ENCODE measurements at regions not wholly inside any gene's neighbourhood (a gene's known extent, or its start where the extent isn't known, plus 50 kb on each side); places are given as distances from the start of the nearest gene placed in this dataset.
A peak's percentile ranks its signal among the peaks of the same experiment; 100 is the strongest.

- DNase-seq (ENCODE audit: low read depth, low spot score), result no peak
- TF ChIP-seq, protein P1, sequence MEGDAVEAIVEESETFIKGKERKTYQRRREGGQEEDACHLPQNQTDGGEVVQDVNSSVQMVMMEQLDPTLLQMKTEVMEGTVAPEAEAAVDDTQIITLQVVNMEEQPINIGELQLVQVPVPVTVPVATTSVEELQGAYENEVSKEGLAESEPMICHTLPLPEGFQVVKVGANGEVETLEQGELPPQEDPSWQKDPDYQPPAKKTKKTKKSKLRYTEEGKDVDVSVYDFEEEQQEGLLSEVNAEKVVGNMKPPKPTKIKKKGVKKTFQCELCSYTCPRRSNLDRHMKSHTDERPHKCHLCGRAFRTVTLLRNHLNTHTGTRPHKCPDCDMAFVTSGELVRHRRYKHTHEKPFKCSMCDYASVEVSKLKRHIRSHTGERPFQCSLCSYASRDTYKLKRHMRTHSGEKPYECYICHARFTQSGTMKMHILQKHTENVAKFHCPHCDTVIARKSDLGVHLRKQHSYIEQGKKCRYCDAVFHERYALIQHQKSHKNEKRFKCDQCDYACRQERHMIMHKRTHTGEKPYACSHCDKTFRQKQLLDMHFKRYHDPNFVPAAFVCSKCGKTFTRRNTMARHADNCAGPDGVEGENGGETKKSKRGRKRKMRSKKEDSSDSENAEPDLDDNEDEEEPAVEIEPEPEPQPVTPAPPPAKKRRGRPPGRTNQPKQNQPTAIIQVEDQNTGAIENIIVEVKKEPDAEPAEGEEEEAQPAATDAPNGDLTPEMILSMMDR (IDR thresholded peaks at IDR 0.05; ENCODE audit: insufficient read depth, low read length, missing control alignments), result no peak
- ChIA-PET POLR2A (interaction anchor here (0.9 kb wide), 1 partner anchor 11 kb away, joined by 3 read pairs; no protein-coding TSS in a partner anchor), CTCF (interaction anchor here (1.0 to 1.3 kb wide), 4 partner anchors 14 to 577 kb away, joined by 3 to 4 read pairs (median 3); no protein-coding TSS in a partner anchor)
- no peak overlapping the region for H3K4me3 ChIP-seq (ENCODE audit: low read depth, low read length)
Observed at GRCh38 chr3:177515786-177516157, 318.5 kb upstream of the TBL1XR1 start.

DNA sequence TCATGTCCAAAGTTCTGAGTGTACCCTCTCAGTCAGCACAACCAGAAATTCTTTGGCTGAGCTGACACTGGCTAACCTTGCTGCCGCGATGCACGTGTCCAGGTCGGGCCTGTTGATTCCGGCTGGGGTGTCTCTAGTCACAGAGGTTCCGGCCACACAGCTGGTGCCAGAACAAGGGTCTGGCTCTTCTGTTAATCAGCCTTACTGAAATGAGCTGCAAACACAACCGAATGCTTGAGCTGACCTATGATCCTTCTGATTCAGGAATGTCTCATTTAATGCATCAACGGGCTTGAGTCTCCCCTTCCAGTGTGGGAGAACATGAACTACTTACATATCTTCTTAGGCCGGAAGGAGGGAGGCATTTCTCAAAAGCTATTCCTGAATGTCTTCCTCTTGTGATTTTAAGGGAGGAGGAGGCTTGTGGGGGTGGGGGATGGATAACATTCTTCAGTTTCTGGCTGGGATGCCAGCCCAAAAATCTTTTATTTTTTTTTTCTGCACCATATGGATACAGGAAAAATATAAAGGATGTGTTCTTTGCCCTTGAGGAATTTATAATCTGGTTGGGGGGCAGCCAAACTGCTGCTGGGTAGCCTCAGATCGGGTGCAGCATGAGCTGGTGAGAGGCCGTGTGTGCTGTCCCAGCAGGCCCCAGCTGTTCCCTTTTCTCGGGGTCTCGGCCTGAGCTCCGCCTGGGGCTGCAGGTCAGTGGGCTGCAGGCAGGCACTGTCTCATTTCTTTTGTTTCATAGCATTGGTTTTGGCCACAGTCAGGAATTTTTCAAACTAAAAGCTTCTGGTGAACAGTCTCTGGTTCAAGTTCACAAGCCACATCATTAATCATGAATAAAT, 319.1 kb upstream of the TBL1XR1 start:
- H3K4me3 ChIP-seq (ENCODE audit: low read depth, low read length), result no peak overlapping the region
- POLR2A ChIA-PET, result interaction anchor here (0.5 to 0.9 kb wide), 5 partner anchors 10 to 341 kb away, joined by 3 to 4 read pairs (median 3); no protein-coding TSS in a partner anchor
- CTCF ChIA-PET, result interaction anchor here (1.0 to 1.3 kb wide), 4 partner anchors 15 to 578 kb away, joined by 3 to 4 read pairs (median 3); no protein-coding TSS in a partner anchor
- TF ChIP-seq, protein P1 (IDR thresholded peaks at IDR 0.05; ENCODE audit: insufficient read depth, low read length, missing control alignments), result no peak
- DNase-seq (ENCODE audit: low read depth, low spot score), result peak; percentile 87

GRCh38 chr3:177517906-177518305, 320.6 kb upstream of the TBL1XR1 start:
- no peak for DNase-seq (ENCODE audit: low read depth, low spot score)
- CTCF ChIA-PET, result no interaction called here
- TF ChIP-seq, protein P1 (IDR thresholded peaks at IDR 0.05; ENCODE audit: insufficient read depth, low read length, missing control alignments), result no peak
- no peak overlapping the region for H3K4me3 ChIP-seq (ENCODE audit: low read depth, low read length)
- POLR2A ChIA-PET, result no interaction called here

DNA sequence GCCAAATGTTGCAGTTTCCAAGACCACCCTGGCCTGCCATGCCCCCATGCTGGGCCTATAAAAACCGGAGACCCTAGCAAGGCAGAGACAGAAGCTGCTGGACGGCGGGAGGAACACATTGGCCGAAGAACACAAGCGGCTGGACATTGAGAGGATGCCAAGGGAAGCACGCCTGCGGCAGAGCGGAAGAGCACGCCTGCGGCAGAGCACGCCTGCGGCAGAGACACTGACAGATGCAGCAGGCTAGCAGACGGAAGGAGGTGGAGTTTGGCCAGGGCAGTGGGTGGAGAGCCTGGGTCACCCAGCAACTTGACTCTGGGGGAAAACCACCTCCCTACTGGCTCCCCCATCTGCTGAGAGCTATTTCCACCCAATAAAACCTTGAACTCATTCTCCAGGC, 322.3 kb upstream of the TBL1XR1 start:
- TF ChIP-seq, protein P1 (IDR thresholded peaks at IDR 0.05; ENCODE audit: insufficient read depth, low read length, missing control alignments), result no peak
- no peak overlapping the region for H3K4me3 ChIP-seq (ENCODE audit: low read depth, low read length)
- DNase-seq (ENCODE audit: low read depth, low spot score), result no peak
- POLR2A ChIA-PET, result no interaction called here
- CTCF ChIA-PET, result interaction anchor here (1.0 kb wide), 1 partner anchor 18 kb away, joined by 3 read pairs; no protein-coding TSS in a partner anchor

DNA sequence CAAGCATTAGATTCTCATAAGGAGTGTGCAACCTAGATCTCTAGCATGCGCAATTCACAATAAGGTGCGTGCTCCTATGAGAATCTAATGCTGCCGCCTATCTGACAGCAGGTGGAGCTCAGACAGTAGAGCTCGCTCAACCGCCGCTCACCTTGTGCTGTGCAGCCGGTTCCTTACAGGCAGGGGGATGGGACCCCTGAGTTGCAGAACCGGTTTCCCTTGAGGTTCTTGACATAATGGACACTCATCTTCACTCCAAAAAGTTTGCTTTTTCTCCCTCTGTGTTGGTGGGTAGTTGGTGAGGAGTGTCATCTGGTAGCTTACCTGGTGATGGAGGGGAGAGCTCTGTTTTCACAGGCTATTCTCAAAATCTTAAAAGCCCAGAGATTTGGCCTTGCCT, 324.0 kb upstream of the TBL1XR1 start:
- H3K4me3 ChIP-seq (ENCODE audit: low read depth, low read length), result no peak overlapping the region
- CTCF ChIA-PET, result no interaction called here
- no peak for DNase-seq (ENCODE audit: low read depth, low spot score)
- POLR2A ChIA-PET, result no interaction called here
- TF ChIP-seq, protein P1 (IDR thresholded peaks at IDR 0.05; ENCODE audit: insufficient read depth, low read length, missing control alignments), result no peak

- DNase-seq (ENCODE audit: low read depth, low spot score), result no peak
- TF ChIP-seq, protein P1 (IDR thresholded peaks at IDR 0.05; ENCODE audit: insufficient read depth, low read length, missing control alignments), result no peak
- ChIA-PET POLR2A (no interaction called here), CTCF (no interaction called here)
- no peak overlapping the region for H3K4me3 ChIP-seq (ENCODE audit: low read depth, low read length)
Observed at GRCh38 chr3:177522051-177522450, 324.8 kb upstream of the TBL1XR1 start.

Data from AG04449 (cell line).